ENCODE measurements at regions not wholly inside any gene's neighbourhood (a gene's known extent, or its start where the extent isn't known, plus 50 kb on each side); places are given as distances from the start of the nearest gene placed in this dataset.

GRCh38 chr2:83594241-83595120 lies 864.6 kb downstream of the SUCLG1 start:
- no peak for TF ChIP-seq CTCF (conservative IDR thresholded peaks at IDR 0.05)
- no peak overlapping the region for H3K27ac ChIP-seq

GRCh38 chr2:83587309-83587708 lies 871.8 kb downstream of the SUCLG1 start:
- TF ChIP-seq CTCF (conservative IDR thresholded peaks at IDR 0.05) = no peak
- H3K27ac ChIP-seq = no peak overlapping the region

GRCh38 chr2:83585250-83585649 lies 873.8 kb downstream of the SUCLG1 start:
- H3K27ac ChIP-seq = no peak overlapping the region
- TF ChIP-seq CTCF (conservative IDR thresholded peaks at IDR 0.05) = no peak

GRCh38 chr2:83584672-83585071 lies 874.4 kb downstream of the SUCLG1 start:
- TF ChIP-seq CTCF (conservative IDR thresholded peaks at IDR 0.05) = no peak
- no peak overlapping the region for H3K27ac ChIP-seq

GRCh38 chr2:83582589-83582988 lies 876.5 kb downstream of the SUCLG1 start:
- no peak overlapping the region for H3K27ac ChIP-seq
- TF ChIP-seq CTCF (conservative IDR thresholded peaks at IDR 0.05) = no peak

GRCh38 chr2:83579507-83579906 lies 879.6 kb downstream of the SUCLG1 start:
- TF ChIP-seq CTCF (conservative IDR thresholded peaks at IDR 0.05) = no peak
- peak overlapping the region; percentile 73 for H3K27ac ChIP-seq

- H3K27ac ChIP-seq = peak overlapping the region; percentile 73
- TF ChIP-seq CTCF (conservative IDR thresholded peaks at IDR 0.05) = no peak
These were observed 880.7 kb downstream of the SUCLG1 start for GRCh38 chr2:83578405-83578804.

All from VCaP (cell line).